ENCODE measurements at regions not wholly inside any gene's neighbourhood (a gene's known extent, or its start where the extent isn't known, plus 50 kb on each side); places are given as distances from the start of the nearest gene placed in this dataset.

DNA sequence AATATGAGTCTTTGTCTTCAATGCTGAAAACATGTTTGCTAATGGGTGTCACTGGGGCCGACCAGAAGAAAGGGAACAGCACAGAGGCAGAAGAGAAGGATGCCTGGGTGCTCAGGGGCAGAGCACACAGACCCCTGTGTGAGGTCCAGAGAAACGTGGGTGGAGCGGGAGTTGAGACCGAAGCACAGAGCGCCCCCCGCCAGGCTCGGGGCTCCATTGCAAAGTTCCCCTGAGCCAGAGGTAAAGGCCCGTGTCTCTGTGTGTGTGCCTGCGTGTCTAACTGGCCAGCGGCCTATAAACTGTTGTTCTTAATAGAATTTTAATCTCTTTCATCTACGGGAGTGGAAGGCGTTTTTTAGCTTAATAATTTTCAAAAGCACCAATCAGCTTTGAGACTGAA lies 343.1 kb downstream of the TEX29 start:
- Histone ChIP-seq H2AFZ (no peak overlapping the region), H3K4me2 (ENCODE audit: low read length) (no peak overlapping the region), H3K27me3 (ENCODE audit: control insufficient read depth, insufficient read depth, low read length) (no peaks in the 10 kb centered on the region), H3K9ac (no peak overlapping the region), H3K4me1 (no peaks in the 10 kb centered on the region), H3K79me2 (no peaks in the 10 kb centered on the region), H3K4me3 (ENCODE audit: low read depth, low read length) (no peak overlapping the region), H3K36me3 (ENCODE audit: control insufficient read depth, insufficient read depth, low read length) (no peaks in the 10 kb centered on the region), H3K9me3 (ENCODE audit: control insufficient read depth, low read length) (no peaks in the 10 kb centered on the region), H3K27ac (no peak overlapping the region)
- TF ChIP-seq, protein P1, sequence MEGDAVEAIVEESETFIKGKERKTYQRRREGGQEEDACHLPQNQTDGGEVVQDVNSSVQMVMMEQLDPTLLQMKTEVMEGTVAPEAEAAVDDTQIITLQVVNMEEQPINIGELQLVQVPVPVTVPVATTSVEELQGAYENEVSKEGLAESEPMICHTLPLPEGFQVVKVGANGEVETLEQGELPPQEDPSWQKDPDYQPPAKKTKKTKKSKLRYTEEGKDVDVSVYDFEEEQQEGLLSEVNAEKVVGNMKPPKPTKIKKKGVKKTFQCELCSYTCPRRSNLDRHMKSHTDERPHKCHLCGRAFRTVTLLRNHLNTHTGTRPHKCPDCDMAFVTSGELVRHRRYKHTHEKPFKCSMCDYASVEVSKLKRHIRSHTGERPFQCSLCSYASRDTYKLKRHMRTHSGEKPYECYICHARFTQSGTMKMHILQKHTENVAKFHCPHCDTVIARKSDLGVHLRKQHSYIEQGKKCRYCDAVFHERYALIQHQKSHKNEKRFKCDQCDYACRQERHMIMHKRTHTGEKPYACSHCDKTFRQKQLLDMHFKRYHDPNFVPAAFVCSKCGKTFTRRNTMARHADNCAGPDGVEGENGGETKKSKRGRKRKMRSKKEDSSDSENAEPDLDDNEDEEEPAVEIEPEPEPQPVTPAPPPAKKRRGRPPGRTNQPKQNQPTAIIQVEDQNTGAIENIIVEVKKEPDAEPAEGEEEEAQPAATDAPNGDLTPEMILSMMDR (IDR thresholded peaks at IDR 0.05) = no peak

DNA sequence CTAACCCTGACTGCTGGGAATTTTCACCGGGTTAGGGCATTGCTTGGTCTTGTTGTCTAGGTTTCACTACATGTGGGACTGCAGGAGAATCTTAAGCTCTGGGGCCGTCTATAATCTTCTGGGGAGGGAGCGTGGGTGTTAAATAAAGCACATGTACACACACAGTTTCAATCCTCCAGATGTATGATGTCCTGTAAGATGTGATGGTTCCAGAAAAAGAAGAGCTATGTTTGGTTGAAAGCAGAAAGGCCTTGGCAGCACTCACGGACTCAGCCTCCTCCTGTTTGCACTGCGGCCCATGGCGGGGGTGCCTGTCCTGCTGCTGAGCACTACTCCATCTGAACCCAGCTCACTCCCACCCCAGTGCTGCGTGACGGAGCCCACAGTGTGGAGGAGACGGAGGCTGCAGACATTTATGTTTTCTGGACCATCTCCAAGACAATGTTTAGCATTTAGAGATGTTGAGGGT lies 343.5 kb downstream of the TEX29 start:
- Histone ChIP-seq H3K4me3 (ENCODE audit: low read depth, low read length) (no peak overlapping the region), H3K27me3 (ENCODE audit: control insufficient read depth, insufficient read depth, low read length) (no peaks in the 10 kb centered on the region), H3K36me3 (ENCODE audit: control insufficient read depth, insufficient read depth, low read length) (no peaks in the 10 kb centered on the region), H3K79me2 (no peaks in the 10 kb centered on the region), H3K9me3 (ENCODE audit: control insufficient read depth, low read length) (no peaks in the 10 kb centered on the region), H2AFZ (no peak overlapping the region), H3K27ac (no peak overlapping the region), H3K4me2 (ENCODE audit: low read length) (no peak overlapping the region), H3K9ac (no peak overlapping the region), H3K4me1 (no peaks in the 10 kb centered on the region)
- TF ChIP-seq, protein P1 (IDR thresholded peaks at IDR 0.05) = no peak

DNA sequence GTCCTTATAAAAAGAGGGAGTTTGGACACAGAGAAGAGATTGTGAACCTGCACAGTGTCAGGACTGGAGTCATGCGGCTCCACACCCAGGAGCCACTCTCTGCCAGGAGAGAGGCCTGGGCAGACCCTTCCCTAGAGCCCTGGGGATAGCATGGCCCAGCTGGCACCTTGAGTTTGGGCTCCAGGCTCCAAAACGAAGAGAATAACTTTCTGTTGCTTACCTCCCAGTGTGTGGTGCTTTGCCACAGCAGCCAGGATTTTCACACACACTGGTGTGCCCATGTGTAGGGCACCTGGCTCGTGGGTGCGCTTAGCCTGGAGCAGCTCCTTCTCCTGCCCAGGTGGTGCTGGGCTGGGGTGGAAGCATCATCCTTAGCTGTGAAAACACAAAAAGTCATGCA lies 344.3 kb downstream of the TEX29 start:
- Histone ChIP-seq H3K9me3 (ENCODE audit: control insufficient read depth, low read length) (no peaks in the 10 kb centered on the region), H3K9ac (no peak overlapping the region), H3K4me1 (no peaks in the 10 kb centered on the region), H2AFZ (no peak overlapping the region), H3K27me3 (ENCODE audit: control insufficient read depth, insufficient read depth, low read length) (no peaks in the 10 kb centered on the region), H3K4me2 (ENCODE audit: low read length) (no peak overlapping the region), H3K36me3 (ENCODE audit: control insufficient read depth, insufficient read depth, low read length) (no peaks in the 10 kb centered on the region), H3K27ac (no peak overlapping the region), H3K79me2 (no peaks in the 10 kb centered on the region), H3K4me3 (ENCODE audit: low read depth, low read length) (no peak overlapping the region)
- TF ChIP-seq, protein P1 (IDR thresholded peaks at IDR 0.05) = no peak

DNA sequence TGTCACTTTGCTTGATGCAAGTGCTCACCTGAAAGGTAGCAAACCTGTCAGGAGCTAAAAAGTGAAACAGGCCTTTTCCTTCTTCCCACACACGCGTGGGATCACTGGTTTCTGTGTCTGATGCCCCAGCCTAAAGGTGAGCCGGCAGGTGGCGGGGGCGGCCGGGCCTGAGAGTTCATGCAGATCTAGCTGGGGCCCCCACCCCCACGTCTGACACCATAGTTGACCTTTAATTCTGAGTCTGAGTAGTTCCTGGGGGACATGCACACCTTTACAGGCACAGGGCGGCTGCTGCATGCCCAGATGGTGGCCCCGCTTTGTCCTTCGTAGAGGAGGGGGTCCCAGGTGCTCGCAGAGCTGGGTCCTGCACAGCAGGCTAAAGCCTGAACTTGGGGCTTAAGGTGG lies 345.3 kb downstream of the TEX29 start:
- Histone ChIP-seq H3K4me2 (ENCODE audit: low read length) (no peak overlapping the region), H3K9ac (no peak overlapping the region), H2AFZ (no peak overlapping the region), H3K9me3 (ENCODE audit: control insufficient read depth, low read length) (no peaks in the 10 kb centered on the region), H3K4me3 (ENCODE audit: low read depth, low read length) (no peak overlapping the region), H3K27ac (no peak overlapping the region), H3K79me2 (no peaks in the 10 kb centered on the region), H3K4me1 (no peaks in the 10 kb centered on the region), H3K36me3 (ENCODE audit: control insufficient read depth, insufficient read depth, low read length) (no peaks in the 10 kb centered on the region), H3K27me3 (ENCODE audit: control insufficient read depth, insufficient read depth, low read length) (no peaks in the 10 kb centered on the region)
- TF ChIP-seq, protein P1 (IDR thresholded peaks at IDR 0.05) = no peak

DNA sequence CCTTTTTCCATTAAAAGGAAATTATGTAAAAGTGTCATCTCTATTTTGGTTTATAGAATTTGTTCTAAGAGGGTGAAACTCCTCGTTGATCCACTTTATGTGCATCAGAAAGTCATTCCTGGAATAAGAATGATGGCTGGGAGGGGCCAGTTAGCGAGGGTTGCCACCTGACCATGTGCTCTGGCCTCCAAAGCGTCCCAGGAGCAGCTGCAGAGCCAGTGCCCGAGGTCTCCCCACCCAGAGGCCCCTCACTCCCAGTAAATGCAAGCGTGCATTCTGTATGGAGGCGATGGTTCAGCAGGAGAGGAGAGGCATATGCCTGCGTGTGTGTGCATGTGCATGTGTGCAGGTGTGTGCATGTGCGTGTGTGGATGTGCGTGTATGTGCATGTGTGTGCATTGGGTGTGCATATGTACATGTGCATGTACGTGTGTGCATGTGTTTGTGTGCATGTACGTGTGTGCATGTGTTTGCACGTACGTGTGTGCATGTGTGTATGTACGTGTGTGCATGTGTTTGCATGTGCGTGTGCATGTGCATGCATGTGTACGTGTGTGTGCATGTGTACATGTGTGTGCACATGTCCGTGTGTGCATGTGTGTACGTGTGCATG lies 345.8 kb downstream of the TEX29 start:
- no peak overlapping the region for H3K9ac ChIP-seq
- no peaks in the 10 kb centered on the region for H3K9me3 ChIP-seq (ENCODE audit: control insufficient read depth, low read length)
- no peaks in the 10 kb centered on the region for H3K36me3 ChIP-seq (ENCODE audit: control insufficient read depth, insufficient read depth, low read length)
- TF ChIP-seq, protein P1 (IDR thresholded peaks at IDR 0.05) = no peak
- no peak overlapping the region for H3K27ac ChIP-seq
- no peak overlapping the region for H3K4me2 ChIP-seq (ENCODE audit: low read length)
- H3K27me3 ChIP-seq (ENCODE audit: control insufficient read depth, insufficient read depth, low read length) = no peaks in the 10 kb centered on the region
- no peak overlapping the region for H2AFZ ChIP-seq
- H3K4me1 ChIP-seq = no peaks in the 10 kb centered on the region
- no peak overlapping the region for H3K4me3 ChIP-seq (ENCODE audit: low read depth, low read length)
- no peaks in the 10 kb centered on the region for H3K79me2 ChIP-seq
